ENCODE measurements at regions not wholly inside any gene's neighbourhood (a gene's known extent, or its start where the extent isn't known, plus 50 kb on each side); places are given as distances from the start of the nearest gene placed in this dataset.

DNA sequence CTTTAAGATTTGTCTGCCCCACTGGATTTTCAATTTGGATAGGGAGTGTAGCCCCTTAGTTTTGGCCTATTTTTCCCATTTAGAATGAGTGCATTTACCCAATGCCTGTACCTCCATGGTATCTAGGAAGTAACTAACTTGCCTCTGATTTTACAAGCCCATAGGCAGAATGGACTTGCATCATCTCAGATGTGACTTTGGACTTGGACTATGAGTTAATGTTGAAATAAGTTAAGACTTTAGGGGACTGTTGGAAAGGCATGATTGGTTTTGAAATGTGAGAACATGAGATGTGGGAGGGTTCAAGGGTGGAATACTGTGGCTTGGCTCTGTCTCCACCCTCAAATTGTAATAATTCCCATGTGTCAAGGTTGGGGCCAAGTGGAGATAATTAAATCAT, 2480.2 kb downstream of the PCDH7 start:
- TF ChIP-seq CTCF (IDR thresholded peaks at IDR 0.05) (no peak), POLR2A (IDR thresholded peaks at IDR 0.05) (no peak)
